SIG-M5 treated with dmso at 0.1 percent for 504 hours (cell line): ENCODE measurements at regions not wholly inside any gene's neighbourhood (a gene's known extent, or its start where the extent isn't known, plus 50 kb on each side); places are given as distances from the start of the nearest gene placed in this dataset.
"Not testable (repeated sequence)": the region's sequence is repeated elsewhere in the genome, so short reads cannot be mapped to it uniquely, and the experiment has no call there.

ENCODE experiments used
- DNase-seq: peaks from one replicate; lab custom pipeline; 2025; ENCODE audit not compliant: unreplicated experiment; lab: John Stamatoyannopoulos, UW

DNA sequence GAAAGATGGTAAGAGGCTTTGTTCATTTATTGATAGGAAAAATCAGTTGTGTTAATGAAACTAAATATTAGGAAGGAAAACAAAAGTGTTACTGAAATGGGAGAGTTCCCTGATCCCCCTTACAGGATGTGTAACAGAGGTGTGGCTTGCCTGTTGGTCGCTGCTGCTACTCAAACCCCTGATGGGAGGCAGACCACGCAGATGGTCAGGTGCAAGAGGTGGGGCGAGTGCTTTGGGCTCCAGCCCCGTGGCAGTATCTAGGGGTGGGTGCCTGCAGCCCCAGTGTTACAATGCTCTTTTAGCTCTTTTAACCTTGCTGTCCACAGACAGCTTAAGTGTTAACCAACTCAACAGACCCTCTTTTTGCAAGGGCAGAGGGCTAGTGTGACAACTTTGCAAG is 319.6 kb upstream of the DCN start:
- DNase-seq: no peak

DNA sequence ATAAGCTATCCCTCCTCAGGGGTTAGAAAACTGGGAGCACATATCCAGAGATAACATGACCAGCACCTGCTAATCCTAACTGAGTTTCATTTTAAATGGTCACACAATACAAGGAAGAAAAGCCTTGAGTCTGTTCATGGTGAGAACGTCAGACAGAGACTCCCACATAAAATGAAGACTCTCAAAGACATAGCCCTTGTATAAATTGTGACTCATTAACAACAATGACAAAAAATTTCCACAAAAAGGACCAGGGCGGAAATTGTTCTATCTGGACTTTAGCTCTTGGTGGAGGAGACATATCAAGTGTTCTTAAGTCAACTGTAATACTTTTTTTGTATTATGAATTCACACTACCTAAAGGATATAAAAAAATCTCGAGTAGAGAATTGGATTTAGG is 313.7 kb upstream of the DCN start:
- DNase-seq: no peak

DNA sequence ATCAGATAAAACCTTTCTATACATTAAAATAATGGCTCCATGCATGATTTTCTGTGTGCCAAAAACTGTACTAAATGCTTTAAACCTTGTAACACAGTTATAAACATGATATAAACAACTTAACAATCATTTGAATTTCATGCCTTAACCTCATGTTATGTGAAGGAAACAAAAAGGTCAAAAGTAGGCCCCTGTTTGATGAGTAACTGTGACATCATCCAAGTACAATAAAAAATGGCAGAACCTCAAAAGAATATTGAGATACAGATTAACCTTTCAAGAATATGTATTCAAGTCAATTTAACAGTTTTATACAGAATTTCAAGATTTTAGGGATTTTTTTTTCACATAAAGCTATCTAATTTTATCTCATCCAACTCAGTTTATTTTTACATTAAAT is 310.7 kb upstream of the DCN start:
- DNase-seq: no peak

DNA sequence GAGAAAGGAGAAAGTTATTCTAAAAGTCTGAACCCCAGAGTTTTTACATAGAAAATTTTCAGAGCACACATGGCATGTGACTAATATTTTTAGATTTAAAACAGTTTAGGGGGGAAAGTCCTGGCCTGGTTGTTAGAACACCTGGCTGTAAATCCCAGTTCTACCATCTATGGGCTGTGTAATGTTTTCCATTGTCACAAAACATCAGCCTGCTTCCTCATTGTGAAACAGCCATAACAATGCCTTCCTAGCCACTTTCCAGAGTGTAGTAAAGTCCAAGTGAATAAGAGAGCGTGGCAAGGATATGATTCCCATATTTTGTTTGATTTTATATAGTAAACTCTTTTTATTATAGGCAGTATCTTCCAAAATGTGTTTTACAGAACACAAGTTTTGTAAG is 310.0 kb upstream of the DCN start:
- DNase-seq: no peak

DNA sequence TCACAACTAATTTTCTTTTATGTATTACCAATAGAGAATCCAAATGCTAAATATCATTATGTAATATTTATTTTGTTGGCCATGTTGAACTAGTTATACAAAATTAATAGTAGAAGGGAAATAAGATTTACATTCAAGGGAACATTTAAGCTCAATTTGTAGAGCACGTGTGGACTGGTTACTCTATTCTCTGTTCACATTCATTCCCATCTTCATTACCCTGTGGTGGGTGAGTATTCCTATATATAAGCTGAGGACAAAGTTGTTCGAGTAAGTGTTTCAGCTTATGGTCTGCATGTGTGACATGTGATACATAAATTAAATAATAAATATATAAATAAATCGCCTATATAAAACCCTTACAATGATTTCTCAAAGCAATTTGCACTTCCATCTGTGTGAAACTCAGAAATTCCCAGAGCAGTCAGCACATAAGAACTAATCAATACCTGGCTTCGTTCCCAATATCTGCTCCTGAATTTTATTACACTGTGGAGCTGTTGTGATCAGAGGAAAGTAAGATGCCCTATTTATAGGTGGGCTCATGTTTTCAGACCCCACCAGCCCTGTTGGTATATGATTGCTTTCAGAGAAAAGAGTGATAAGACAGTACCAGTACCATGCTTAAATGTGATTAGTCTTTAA is 308.2 kb upstream of the DCN start:
- no peak for DNase-seq

DNA sequence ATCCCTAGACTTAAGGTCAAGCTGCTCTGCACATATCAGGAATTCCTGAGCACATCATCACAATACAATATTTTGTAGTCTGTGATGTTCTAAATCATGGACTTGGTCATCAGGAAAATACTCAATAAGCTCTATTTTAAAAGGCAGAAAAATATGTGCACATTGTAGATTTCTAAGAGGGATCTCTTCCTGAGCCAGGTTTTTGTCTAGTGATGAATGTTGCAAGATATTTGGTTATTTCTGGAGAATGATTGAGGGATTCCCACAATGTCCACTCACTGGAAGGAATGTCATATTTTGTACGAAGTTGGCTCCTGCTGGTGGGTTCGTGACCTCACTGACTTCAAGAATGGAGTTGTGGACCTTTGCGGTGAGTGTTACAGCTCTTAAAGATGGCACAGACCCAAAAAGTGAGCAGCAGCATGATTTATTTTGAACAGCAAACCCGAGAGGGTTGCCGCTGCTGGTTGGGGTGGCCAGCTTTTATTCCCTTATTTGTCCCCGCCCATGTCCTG is 300.9 kb upstream of the DCN start:
- DNase-seq: no peak

DNA sequence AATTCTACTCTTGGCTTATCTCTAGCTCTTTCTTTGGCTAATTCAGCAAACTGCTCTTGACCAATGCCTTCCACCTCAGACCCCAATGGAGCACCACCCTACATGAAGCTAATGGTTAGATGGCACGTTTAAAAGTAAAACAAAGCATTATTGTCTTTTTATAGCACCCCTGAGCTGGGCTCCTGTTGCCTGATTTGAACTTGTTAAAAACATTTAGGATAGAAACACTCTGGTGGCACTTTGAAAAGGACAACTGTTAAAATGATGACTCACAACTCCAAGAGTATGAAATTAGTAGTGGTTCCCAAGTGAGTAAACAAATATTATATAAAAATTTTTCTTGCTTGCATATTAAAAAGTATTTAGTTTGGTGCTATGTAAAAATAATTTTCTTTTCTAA is 299.6 kb upstream of the DCN start:
- no peak for DNase-seq

DNA sequence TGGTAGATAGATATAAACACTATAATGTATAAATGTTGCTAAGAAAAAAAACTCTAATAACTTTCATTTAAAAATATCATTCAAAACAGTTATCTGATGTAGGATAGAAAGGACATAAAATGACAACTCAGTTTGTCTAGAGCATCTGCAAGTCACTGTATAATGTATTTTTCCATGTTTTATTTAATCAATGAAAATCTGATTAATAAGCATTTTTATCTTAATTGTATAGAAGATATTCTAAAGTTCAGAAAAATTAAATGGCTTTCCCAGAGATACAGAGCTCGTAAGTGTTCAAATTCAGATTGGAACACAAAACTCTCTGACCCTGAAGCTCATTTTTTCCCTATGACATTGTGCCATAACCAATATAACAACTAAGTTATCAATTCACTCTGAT is 295.9 kb upstream of the DCN start:
- no peak for DNase-seq

DNA sequence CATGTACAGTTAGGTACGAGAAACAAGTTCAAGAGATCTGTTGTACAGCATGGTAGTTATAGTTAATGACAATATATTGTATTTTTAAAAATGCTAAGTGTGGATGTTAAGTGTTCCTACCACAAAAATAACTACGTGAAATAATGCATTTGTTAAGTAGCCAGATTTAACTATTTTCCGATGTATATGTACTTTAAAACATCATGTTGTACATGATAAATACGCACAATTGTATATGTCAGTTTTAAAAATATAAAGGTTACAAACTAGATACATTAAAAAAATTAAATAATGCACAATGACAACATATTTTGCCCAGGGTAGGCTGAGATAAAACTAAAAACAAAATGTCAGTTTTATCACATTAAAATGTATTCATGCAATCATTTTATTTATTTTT is 285.1 kb upstream of the DCN start:
- no peak for DNase-seq

DNA sequence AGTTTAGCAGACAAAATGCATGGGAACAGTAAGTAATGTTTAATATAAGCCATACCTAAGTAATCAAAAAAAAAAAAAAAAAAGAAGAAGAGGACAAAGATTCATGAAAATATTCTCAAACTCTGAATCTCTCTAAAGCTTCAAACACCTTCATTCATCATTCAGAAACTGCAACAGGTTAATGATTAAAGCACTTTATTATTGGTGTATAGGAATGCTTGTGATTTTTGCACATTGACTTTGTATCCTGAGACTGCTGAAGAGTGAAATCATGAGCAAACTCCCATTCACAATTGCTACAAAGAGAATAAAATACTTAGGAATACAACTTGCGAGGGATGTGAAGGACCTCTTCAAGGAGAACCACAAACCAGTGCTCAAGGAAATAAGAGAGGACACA is 278.4 kb upstream of the DCN start:
- DNase-seq: no peak

DNA sequence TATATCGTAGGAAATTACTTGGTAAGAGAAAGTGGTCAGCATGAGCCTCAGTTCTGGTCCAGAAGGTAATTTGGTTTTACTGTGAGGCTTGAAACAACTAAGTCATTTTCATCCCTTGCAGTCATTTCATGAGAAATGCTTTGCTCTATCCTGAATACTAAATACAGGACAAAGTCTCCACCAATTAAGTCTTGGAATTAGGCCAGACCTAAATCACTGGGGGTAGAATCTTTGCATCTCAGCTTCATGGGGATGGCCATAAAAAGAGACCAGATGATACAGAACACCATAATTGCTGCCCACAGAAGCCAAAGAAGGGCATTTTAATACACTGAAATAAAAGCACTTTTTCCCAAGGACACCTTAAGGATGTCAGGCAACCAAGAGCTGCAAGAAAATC is 277.9 kb upstream of the DCN start:
- no peak for DNase-seq

DNA sequence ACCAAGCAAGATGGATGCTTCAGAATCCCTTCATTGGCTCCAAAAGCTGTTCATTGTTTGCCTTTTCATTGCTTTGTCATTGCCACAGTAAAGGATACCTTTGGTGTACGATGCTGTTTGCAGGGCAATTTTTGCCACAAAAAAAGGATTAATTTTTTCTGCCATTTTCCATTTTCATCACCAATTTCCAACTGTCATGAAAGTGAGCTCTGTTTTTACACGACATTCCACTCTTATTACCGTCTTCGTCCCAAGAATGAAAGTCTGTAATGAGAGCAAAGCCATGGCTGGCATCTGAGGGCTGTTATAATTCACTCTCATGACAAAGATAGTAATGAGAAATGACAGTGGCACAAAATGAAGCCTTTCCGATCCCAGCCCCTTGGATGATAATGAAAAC is 272.7 kb upstream of the DCN start:
- no peak for DNase-seq

DNA sequence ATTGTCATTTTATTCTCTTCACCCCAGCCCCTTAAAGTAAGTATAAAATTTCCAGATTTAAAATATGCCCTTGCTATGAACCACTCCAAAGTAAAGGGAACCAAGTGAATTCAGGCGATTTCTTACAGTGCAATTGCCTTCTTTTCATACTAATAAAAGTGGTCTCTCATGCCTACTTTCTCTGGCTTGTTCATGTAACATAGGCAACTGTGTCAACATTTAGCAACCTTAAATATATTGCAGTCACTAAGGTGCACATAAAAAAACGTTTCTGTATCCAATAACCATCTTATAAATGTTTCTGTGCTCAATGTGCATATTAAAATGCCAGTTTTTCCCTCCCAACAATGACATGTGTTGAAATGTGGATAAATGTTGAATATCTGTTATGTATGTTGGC is 271.6 kb upstream of the DCN start:
- DNase-seq: no peak

DNA sequence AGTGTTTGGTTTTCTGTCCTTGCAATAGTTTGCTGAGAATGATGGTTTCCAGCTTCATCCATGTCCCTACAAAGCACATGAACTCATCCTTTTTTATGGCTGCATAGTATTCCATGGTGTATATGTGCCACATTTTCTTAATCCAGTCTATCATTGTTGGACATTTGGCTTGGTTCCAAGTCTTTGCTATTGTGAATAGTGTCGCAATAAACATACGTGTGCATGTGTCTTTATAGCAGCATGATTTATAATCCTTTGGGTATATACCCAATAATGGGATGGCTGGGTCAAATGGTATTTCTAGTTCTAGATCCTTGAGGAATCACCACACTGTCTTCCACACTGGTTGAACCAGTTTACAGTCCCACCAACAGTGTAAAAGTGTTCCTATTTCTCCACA is 269.8 kb upstream of the DCN start:
- not testable (repeated sequence) for DNase-seq

DNA sequence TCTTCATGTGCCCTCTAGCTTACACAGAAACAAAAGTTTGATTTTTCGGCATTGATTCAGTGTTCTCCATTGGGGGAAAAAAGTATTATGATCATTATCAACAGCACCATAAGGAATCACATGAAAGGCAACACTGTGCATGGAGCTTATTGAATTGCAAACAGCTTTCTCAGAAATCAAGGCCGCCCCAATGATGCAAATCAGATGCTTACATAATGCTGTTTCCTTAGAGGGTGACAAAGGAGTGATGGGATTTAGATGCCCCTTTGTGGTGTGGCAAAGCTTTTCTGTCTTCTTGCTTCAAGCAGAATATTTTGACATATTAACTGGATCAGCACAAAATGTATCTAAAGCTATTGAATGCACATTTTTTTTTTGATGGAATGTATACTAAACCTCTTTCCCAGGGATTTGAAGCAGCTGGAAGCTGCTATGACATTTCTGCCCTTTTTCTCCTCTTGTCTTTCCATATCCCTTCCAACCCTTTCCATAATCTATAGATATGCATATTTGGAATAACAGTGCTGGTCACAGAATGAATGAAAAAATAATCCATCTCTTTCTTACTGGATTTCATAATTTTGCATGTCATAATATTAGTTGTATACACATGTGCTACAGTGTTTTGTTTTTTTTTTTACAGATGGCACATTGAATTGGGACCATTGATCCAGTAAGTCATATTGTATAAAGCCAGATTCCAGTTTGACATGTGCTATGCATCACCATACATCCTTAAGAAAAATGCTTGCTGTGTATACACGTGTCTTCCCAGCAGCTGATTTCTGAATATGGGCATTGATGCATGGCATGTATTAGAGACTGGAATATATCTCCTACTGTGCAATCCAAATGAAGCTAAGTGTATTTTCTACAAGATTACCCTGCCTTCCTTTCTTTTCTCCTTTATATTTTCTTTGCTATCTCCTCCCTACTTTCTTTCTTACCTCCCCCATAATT is 259.7 kb upstream of the DCN start:
- DNase-seq: no peak

DNA sequence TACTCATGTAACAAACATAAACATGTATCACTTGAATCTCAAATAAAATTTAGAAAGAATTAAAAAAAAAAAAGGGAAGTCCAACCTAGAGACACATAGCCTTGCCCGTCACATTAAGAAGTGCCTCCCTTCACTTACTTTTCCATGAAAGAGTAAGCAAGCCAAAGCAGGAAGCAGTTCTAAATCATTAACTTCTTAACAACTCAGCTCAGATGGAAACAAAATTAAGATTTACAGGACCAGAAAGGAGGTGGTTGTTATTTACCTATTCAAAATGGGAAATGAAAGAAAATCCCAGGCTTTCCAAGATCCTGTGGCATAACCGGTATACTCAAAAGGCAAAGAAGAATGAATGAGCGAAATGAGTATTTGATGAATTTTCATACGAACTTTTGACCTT is 258.6 kb upstream of the DCN start:
- no peak for DNase-seq

DNA sequence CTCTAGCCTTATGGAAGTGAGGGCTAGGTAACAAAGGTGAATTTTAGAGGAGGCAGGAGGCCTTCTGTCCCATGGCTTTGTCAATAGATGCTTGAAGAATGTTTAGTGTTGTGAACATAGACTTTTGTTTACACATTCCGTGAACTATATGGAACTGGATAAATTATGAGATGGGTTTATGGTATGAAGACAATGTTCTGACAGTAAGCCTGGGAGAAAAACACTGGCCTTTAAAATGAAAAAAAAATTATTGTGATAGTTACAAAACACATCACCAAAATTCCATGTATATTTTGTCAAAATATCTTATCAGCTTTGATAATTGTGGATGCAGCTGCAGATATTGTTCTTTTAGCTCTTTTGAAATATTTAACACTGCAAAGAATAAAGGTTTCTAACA is 251.5 kb upstream of the DCN start:
- no peak for DNase-seq

DNA sequence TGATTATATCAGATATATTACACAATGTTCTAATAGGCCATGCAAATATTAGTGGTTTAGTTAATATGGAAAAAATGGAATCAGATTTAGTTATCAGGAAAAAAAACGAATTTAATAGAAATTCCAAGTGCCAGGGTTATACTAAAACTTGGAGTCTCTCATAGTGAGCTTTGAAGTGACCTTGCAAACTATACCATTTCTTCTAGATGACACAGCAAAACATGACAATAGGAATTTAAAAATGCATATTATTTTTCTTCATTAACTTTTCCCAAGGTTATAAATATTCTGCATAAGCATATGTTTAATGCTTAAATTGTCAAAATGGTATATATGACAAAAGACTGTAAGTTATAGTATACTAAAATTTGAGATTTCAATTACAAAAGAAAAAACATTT is 250.1 kb upstream of the DCN start:
- DNase-seq: no peak

DNA sequence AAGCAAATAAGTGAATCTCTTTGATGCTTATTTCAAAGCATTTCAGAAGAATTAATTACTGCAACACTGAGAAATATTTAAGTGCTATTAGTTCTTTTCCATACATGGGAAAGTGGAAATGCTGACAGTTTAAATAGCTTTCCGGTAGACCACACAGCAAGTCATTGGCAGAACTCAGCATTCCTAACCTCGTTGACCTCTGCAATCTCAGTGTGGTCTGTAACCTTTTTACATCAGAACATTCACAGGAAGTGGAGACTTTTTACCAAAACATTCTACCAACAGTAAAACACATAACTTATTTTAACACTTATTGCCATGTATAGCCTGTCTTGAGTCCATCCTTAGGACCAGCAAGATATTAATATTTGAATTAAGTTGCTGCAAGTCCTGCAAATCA is 249.5 kb upstream of the DCN start:
- DNase-seq: no peak

DNA sequence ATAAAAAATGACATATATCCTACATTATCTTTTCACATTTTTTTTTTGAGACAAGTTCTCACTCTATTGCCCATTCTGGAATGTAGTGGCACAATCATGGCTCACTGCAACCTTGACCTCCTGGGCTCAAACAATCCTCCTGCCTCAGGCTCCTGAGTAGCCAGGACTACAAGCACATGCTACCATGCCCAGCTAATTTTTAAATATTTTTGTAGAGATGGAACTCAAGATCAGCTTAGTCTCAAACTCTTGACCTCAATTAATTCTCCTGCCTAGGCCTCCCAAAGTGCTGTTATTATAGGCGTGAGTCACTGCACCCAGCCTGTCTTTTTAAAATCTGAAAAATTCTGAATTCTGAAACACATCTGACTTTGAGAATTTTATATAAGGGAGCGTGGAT is 241.9 kb upstream of the DCN start:
- DNase-seq: no peak

DNA sequence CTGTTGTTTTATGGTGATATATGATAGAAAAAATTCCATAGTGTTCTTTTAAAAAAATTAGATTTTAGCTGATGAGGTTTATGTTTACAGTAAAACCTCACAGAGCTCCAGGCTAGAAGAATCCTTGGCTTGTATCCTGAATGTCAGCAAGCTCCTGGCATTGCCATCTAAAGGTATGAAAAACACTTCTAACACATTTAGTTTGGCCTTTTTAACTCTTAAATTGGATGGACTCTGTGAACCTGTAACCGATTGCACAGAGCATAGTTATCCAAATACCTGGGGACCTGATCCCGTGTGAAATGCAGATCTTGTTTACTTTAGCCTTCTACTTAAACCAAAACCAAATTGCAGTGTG is 241.1 kb upstream of the DCN start:
- DNase-seq: no peak

DNA sequence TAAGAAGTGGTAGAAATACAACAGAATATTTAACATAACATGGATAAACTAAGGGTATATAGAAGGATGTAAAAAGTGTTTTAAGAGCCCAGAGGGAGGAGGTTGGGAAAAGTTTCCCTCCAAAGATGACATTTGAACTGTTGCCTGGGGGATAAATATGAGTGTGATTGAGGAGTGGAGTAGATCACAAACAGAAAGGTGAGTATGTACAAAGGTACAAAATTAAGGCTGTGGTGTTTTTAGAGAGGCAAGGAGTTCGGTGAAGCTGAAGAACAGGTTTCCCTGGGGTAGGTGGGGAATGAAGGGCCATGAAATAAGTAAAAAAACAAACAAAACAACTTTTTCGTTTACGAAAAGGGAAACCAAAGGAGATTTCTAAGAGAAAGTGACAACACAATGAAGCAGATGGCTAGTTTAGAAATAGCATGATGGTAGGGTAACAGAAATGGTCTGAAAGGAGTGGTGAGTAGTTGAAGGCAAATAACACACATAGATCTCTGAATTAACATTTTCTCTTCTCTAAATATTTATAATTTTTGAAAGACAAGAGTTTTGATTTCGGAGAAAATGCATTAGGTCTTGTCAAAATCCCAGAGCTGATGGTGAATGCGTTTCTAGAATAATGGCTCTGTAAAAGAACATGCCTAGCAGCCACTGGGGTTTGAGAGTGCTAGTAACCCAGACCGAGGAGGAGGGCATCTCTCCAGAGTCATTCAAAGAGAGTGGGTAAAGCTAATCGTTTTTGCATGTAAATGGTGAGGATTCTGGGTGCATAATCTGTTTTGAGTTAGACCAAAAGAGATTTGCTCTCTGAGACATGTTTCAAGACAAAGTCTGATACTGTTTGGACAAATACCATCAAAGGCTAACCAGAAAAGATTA is 240.4 kb upstream of the DCN start:
- DNase-seq: no peak
